GM19397 (cell line): ENCODE measurements at regions not wholly inside any gene's neighbourhood (a gene's known extent, or its start where the extent isn't known, plus 50 kb on each side); places are given as distances from the start of the nearest gene placed in this dataset.

ENCODE experiments used
- ATAC-seq: cut with Tn5 transposase; IDR thresholded peaks from one replicate; pipeline ENCODE4 v1.9.1; 2021; ENCODE audit warnings: mild to moderate bottlenecking, moderate library complexity; ENCODE audit not compliant: unreplicated experiment

- no peak for ATAC-seq
Observed at GRCh38 chr5:6868171-6868570, 154.9 kb downstream of the TENT4A start.

DNA sequence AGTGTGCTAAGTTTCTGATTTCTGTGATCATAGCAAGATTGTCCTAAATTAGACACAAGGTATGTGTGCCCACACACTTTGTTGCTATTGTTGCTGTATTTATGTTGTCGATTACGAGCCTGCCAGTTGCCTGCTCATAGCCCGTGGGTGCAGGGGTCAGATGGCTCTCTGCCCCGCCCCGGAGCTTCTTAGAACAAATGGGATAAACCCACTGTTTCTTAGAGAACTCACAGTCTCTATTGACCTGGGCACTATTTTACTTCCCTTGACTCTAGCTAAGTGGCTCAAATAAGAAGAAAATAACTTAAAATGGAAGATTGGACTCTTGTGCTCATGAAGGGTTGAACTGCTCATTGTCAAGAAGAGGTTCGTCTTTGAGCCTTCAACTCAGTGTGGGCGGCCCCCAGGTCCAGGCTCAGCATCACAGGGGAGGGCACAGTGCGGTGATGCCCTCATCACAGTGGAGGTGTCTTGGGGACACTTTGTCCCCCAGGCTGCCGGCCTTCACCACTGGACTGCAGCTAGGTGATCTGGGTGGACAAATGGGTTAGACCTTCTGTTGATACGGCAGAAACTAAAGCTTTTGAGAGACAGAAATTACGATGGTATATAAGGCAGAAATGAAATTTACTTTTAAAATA, 155.5 kb downstream of the TENT4A start:
- no peak for ATAC-seq

- no peak for ATAC-seq
Observed at GRCh38 chr5:6869677-6870076, 156.4 kb downstream of the TENT4A start.

GRCh38 chr5:6872441-6873160, 159.4 kb downstream of the TENT4A start:
- ATAC-seq: no peak

DNA sequence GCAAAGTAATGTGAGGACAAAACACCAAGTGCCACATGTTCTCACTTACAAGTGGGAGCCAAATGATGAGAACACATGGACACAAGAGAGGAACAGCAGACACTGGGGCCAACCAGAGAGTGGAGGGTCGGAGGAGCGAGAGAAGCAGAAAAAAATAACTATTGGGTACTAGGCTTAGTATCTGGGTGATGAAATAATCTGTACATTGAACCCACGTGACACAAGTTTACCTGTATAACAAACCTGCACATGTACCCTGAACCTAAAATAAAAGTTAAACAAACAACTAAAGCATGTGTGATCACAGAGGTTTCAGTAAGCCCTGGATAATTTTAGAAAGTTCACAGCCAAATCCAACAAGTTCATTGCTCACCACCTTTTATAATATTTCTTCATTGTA, 160.1 kb downstream of the TENT4A start:
- no peak for ATAC-seq

GRCh38 chr5:6875376-6875775, 162.1 kb downstream of the TENT4A start:
- no peak for ATAC-seq

DNA sequence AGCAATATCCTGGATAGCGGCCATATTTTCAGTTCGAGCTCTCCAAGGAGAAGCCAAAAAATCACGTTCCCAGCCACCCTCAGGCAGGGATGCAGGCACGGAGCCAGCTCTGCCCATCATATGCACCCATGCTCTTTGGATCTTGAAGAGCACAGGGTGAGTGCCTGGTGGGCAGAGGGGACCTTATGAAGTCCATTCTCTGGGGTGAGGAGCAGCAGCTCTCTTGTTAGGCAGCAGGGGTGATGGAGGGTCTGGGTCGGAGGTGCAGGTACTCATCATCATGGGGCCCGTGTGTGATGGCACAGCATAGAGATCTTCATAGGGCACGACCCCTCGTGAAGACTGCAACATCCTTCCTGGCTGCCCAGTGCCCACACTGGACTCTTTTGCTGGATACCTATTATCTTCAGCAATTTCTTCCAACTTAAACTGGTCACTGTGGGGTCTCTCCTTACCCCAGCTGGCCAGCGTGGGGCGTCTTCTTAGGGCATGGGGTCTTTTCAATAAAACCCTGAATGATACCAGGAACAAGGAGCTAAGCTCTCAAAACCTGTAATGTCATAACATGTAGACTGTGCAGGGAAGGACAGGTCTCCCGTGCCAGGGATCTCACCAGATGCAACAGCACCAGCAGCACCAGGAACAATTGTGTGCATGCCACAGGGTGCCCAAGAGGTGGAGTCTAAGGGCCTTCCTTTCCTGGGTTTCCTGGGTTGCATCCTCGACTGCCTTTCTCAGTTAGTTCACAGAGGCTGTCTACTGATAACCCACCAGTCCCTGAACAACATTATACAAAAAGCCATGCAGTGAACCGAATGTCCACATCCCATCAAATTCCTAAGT, 165.0 kb downstream of the TENT4A start:
- no peak for ATAC-seq

- ATAC-seq: no peak
Observed at GRCh38 chr5:6885581-6885980, 172.3 kb downstream of the TENT4A start.

- ATAC-seq: no peak
Observed at GRCh38 chr5:6886866-6887265, 173.6 kb downstream of the TENT4A start.

- ATAC-seq: no peak
Observed at GRCh38 chr5:6889030-6889429, 175.8 kb downstream of the TENT4A start.

GRCh38 chr5:6899221-6899620, 186.0 kb downstream of the TENT4A start:
- no peak for ATAC-seq

- ATAC-seq: no peak
Observed at GRCh38 chr5:6900247-6901227, 187.3 kb downstream of the TENT4A start.

- ATAC-seq: no peak
Observed at GRCh38 chr5:6902094-6902493, 188.9 kb downstream of the TENT4A start.

- ATAC-seq: no peak
Observed at GRCh38 chr5:6902597-6902996, 189.4 kb downstream of the TENT4A start.

DNA sequence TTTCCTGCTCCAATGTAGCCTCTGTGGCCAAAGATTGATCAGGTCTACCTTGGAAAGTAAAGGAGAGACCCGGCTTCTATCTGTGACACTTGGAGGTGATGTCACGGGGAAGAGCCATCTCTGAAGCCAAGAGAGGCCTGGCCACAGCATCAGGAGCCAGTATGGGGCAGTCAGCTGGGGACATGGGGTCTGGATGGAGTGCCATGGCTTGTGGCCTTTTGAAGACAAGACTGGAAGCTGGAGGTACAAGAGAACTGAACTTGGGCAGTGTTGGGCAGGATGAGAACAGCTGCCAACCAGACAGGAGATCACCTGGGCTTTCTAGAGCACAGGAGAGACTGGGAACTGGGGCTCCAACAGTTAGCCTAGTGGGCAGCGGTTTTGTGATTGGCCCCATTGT, 190.7 kb downstream of the TENT4A start:
- no peak for ATAC-seq

GRCh38 chr5:6904860-6905259, 191.6 kb downstream of the TENT4A start:
- no peak for ATAC-seq

- ATAC-seq: no peak
Observed at GRCh38 chr5:6905423-6905822, 192.2 kb downstream of the TENT4A start.

DNA sequence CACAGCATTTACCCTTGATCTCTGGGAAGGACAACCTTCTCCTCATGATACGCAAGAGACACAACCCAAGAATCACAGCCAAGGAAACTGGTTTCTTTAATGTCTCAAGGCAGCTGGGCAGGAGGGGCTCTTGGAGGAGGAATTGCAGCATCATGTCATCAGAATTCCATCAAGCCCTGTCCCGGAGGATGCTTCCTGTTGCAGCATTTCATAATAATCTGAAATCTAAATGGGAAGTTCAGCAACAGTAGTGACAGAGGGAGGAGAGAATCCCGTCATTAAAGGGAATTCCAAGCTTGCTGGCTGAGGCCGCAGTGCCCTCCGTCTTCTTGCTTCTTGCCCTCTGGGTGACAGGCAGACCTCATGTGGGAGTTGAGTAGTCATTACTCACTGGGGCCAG, 192.7 kb downstream of the TENT4A start:
- no peak for ATAC-seq

GRCh38 chr5:6907320-6907918, 194.2 kb downstream of the TENT4A start:
- ATAC-seq: no peak

DNA sequence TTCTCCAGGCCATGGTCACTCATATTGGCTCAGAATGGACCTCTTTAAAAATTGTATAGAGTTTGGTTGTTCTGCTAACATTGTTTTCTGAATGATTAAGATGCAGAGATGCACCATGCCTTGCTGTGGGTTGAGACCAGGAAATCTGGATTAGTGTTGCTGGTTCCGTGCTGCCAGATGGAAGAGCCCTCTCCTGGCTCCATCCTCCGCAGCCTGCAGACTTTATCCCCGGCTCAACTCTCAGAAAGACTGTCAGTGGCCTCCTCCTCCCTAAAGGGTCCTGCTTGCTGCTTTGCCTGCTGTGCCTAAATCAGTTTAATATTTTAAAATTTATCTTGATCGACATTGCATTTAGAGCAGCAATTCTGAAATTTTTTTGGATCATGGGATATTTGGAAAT, 196.7 kb downstream of the TENT4A start:
- ATAC-seq: no peak
